SK-N-SH (cell line): ENCODE measurements at regions not wholly inside any gene's neighbourhood (a gene's known extent, or its start where the extent isn't known, plus 50 kb on each side); places are given as distances from the start of the nearest gene placed in this dataset.

Source experiments
- CTCF ChIA-PET: fragments of 300-600, 350-600 bp; formaldehyde crosslinking; extraction: SDS; loops from one replicate; lab custom pipeline; 2021; lab: Yijun Ruan, JAX
- POLR2A ChIA-PET: fragments of 350-600 bp; sonication (Branson Sonifier 250); formaldehyde crosslinking; extraction: SDS; loops from one replicate; lab custom pipeline; 2020; ENCODE audit warnings: antibody characterized with exemption, inconsistent platforms; lab: Yijun Ruan, JAX
- DNase-seq: peaks from one replicate; pipeline ENCODE4 v3.0.0; 2012
- H2AFZ ChIP-seq: fragments of 200-600 bp; sonication (generic); 2 replicates; pipeline ENCODE4 v1.8.1; 2016; ENCODE audit warnings: antibody characterized with exemption, mild to moderate bottlenecking, low read depth
- H3F3A ChIP-seq: fragments of 200-600 bp; sonication (generic); replicated peaks from 2 replicates; pipeline ENCODE3; 2016; ENCODE audit warnings: antibody characterized with exemption, mild to moderate bottlenecking; ENCODE audit not compliant: insufficient read depth
- H3K27ac ChIP-seq, 2 experiments: fragments of 200-500 bp in 1 of 2; fragments of 200-600 bp in 1 of 2; sonication (Bioruptor generic) in 1 of 2; sonication (generic), shearing (Covaris generic) in 1 of 2; 2 replicates each; pipeline versions ENCODE4 v1.5.1 to v1.6.1; 2014 to 2016; ENCODE audit warnings: low read depth in 2 of 2, inconsistent platforms in 1 of 2, low read length in 1 of 2, mild to moderate bottlenecking in 1 of 2, mixed read lengths in 1 of 2
- H3K27me3 ChIP-seq: fragments of 200-600 bp; sonication (generic), shearing (Covaris generic); 2 replicates; pipeline ENCODE4 v1.6.1; 2016; ENCODE audit warnings: mixed run types; ENCODE audit not compliant: insufficient read depth
- H3K36me3 ChIP-seq, 2 experiments: fragments of 200-500 bp in 1 of 2; fragments of 200-600 bp in 1 of 2; sonication (Bioruptor generic) in 1 of 2; sonication (generic) in 1 of 2; replicated peaks in 1 of 2; 2 replicates each; pipeline versions ENCODE3 to v1.5.1; 2014 to 2016; ENCODE audit warnings: low read length in 1 of 2, mild to moderate bottlenecking in 1 of 2; ENCODE audit not compliant: insufficient read depth in 2 of 2, control insufficient read depth in 1 of 2
- H3K4me1 ChIP-seq, 2 experiments: fragments of 200-500 bp in 1 of 2; fragments of 200-600 bp in 1 of 2; sonication (Bioruptor generic) in 1 of 2; sonication (generic), shearing (Covaris generic) in 1 of 2; 2 replicates each; pipeline versions ENCODE4 v1.5.1 to v1.6.1; 2014 to 2016; ENCODE audit warnings: low read depth in 1 of 2, low read length in 1 of 2, mixed run types in 1 of 2; ENCODE audit not compliant: insufficient read depth in 2 of 2, control insufficient read depth in 1 of 2
- H3K4me2 ChIP-seq: fragments of 200-600 bp; sonication (generic), shearing (Covaris generic); 2 replicates; pipeline ENCODE4 v1.6.1; 2017; ENCODE audit warnings: mixed run types
- H3K4me3 ChIP-seq, 2 experiments: fragments of 200-500 bp in 1 of 2; fragments of 200-600 bp in 1 of 2; sonication (Bioruptor generic) in 1 of 2; sonication (generic), shearing (Covaris generic) in 1 of 2; 2 replicates each; pipeline versions ENCODE4 v1.5.1 to v1.8.1; 2014 to 2016; ENCODE audit warnings: low read depth in 2 of 2, inconsistent platforms in 1 of 2, low read length in 1 of 2, mild to moderate bottlenecking in 1 of 2, mixed read lengths in 1 of 2, moderate library complexity in 1 of 2
- H3K79me2 ChIP-seq: fragments of 200-600 bp; sonication (generic); 2 replicates; pipeline ENCODE4 v1.8.1; 2017; ENCODE audit warnings: mild to moderate bottlenecking; ENCODE audit not compliant: insufficient read depth
- H3K9ac ChIP-seq: fragments of 200-600 bp; sonication (generic); 2 replicates; pipeline ENCODE4 v1.6.1; 2017; ENCODE audit warnings: mixed run types
- H3K9me2 ChIP-seq: fragments of 200-600 bp; sonication (generic); 2 replicates; pipeline ENCODE4 v1.6.1; 2017; ENCODE audit warnings: mixed run types
- H3K9me3 ChIP-seq: fragments of 200-600 bp; sonication (generic); 2 replicates; pipeline ENCODE4 v1.6.1; 2017; ENCODE audit warnings: mixed run types, mild to moderate bottlenecking, moderate library complexity
- H4K20me1 ChIP-seq: fragments of 200-600 bp; sonication (generic); 2 replicates; pipeline ENCODE4 v1.6.1; 2017; ENCODE audit warnings: mild to moderate bottlenecking, mixed run types; ENCODE audit not compliant: insufficient read depth
- CTCF ChIP-seq: fragments of 200-600 bp; sonication (generic); IDR thresholded peaks from 2 replicates; pipeline ENCODE4 v1.6.1; 2017; ENCODE audit warnings: antibody characterized with exemption, mild to moderate bottlenecking, moderate library complexity
- ELF1 ChIP-seq: IDR thresholded peaks from 2 replicates; pipeline ENCODE4 v1.4.0; 2012
- GATA2 ChIP-seq: sonication (generic); formaldehyde crosslinking; IDR thresholded peaks from 2 replicates; pipeline ENCODE4 v1.5.0; 2020; ENCODE audit warnings: mild to moderate bottlenecking, missing genetic modification reagents
- MXI1 ChIP-seq: IDR thresholded peaks from 2 replicates; pipeline ENCODE4 v1.6.1; 2012; ENCODE audit warnings: mild to moderate bottlenecking, low read depth, low read length, improper control_type of control experiment
- NFIC ChIP-seq: IDR thresholded peaks from 2 replicates; pipeline ENCODE4 v1.4.0; 2012; ENCODE audit warnings: borderline replicate concordance
- RCOR1 ChIP-seq: fragments of 150-350 bp; IDR thresholded peaks from 2 replicates; pipeline ENCODE4 v1.6.1; 2017; ENCODE audit warnings: antibody characterized with exemption, low read length
- SIN3A ChIP-seq: IDR thresholded peaks from 2 replicates; pipeline ENCODE4 v1.6.1; 2012; ENCODE audit warnings: low read depth, mild to moderate bottlenecking, low read length, moderate library complexity, borderline replicate concordance
- TAF1 ChIP-seq: IDR thresholded peaks from 2 replicates; pipeline ENCODE4 v1.6.1; 2012; ENCODE audit warnings: low read depth, mild to moderate bottlenecking, low read length, moderate library complexity, borderline replicate concordance
- YY1 ChIP-seq: IDR thresholded peaks from 2 replicates; pipeline ENCODE4 v1.4.0; 2012; ENCODE audit warnings: low read depth, mild to moderate bottlenecking
- WGBS: methylation state at CpG from one replicate; pipeline ENCODE4 v1.1.6; 2017; ENCODE audit warnings: low lambda C conversion rate; 5-methylcytosine and 5-hydroxymethylcytosine counted together
- TF ChIP-seq, protein P1 (sequence below): fragments of 150-350 bp; IDR thresholded peaks from 2 replicates; pipeline ENCODE4 v1.6.1; 2016; ENCODE audit warnings: mild to moderate bottlenecking, low read depth, low read length

DNA sequence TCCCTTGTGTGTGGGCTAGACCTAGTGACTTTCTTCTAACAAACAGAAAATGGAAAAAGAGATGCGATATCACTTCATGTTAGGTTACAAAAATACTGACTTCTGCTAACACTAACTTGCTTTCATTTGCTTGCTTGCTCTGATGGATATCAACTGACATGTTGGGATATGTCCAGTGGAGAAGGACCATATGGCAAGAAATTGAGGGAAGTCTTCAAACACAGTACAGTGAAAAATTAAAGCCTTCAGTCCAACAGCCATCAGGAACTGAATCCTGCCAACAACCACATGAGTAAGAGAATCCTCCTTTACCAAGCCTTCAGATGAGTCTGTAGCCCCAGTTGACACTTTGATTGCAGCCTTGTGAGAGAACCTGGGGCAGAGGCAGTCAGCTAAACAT, 143.9 kb downstream of the MAIP1 start (continued):
- TF ChIP-seq TAF1 (no peak), NFIC (no peak), GATA2 (CRISPR knock-in tag) (no peak)

- Histone ChIP-seq H3K79me2 (no peaks in the 10 kb centered on the region), H3K9me2 (no peaks in the 10 kb centered on the region), H3K9ac (no peak overlapping the region), H3F3A (no peaks in the 10 kb centered on the region), H2AFZ (no peak overlapping the region), H3K9me3 (no peaks in the 10 kb centered on the region), H3K27ac (no peak overlapping the region), H3K4me3 (no peak overlapping the region), H4K20me1 (no peaks in the 10 kb centered on the region), H3K4me2 (no peak overlapping the region), H3K27me3 (no peaks in the 10 kb centered on the region), H3K4me1 (no peaks in the 10 kb centered on the region), H3K36me3 (no peaks in the 10 kb centered on the region)
- TF ChIP-seq, protein P1, sequence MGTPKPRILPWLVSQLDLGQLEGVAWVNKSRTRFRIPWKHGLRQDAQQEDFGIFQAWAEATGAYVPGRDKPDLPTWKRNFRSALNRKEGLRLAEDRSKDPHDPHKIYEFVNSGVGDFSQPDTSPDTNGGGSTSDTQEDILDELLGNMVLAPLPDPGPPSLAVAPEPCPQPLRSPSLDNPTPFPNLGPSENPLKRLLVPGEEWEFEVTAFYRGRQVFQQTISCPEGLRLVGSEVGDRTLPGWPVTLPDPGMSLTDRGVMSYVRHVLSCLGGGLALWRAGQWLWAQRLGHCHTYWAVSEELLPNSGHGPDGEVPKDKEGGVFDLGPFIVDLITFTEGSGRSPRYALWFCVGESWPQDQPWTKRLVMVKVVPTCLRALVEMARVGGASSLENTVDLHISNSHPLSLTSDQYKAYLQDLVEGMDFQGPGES, result no peak
- TF ChIP-seq RCOR1 (no peak), ELF1 (no peak), YY1 (no peak), SIN3A (no peak)
- DNase-seq, result no peak
- ChIA-PET CTCF (no interaction called here), POLR2A (no interaction called here)
Observed at GRCh38 chr2:200100027-200100426, 144.6 kb downstream of the MAIP1 start.

- no peak overlapping the region for H3K9ac ChIP-seq
- no peaks in the 10 kb centered on the region for H3K27me3 ChIP-seq
- no peaks in the 10 kb centered on the region for H4K20me1 ChIP-seq
- no peak for DNase-seq
- H2AFZ ChIP-seq, result no peak overlapping the region
- WGBS, result 88% methylated on average over 4 of the region's 4 CpGs
- no peak overlapping the region for H3K4me3 ChIP-seq
- H3F3A ChIP-seq, result no peaks in the 10 kb centered on the region
- H3K4me2 ChIP-seq, result no peak overlapping the region
- no peaks in the 10 kb centered on the region for H3K9me2 ChIP-seq
- no peak for TF ChIP-seq ELF1
- H3K4me1 ChIP-seq, result no peaks in the 10 kb centered on the region
- ChIA-PET CTCF (interaction anchor here (1.0 to 1.3 kb wide), 2 partner anchors 9 to 369 kb away, joined by 3 read pairs; no protein-coding TSS in a partner anchor), POLR2A (no interaction called here)
- H3K27ac ChIP-seq, result no peak overlapping the region
- H3K36me3 ChIP-seq, result no peaks in the 10 kb centered on the region
- no peaks in the 10 kb centered on the region for H3K79me2 ChIP-seq
- no peaks in the 10 kb centered on the region for H3K9me3 ChIP-seq
Observed at GRCh38 chr2:200101922-200102321, 146.5 kb downstream of the MAIP1 start.

DNA sequence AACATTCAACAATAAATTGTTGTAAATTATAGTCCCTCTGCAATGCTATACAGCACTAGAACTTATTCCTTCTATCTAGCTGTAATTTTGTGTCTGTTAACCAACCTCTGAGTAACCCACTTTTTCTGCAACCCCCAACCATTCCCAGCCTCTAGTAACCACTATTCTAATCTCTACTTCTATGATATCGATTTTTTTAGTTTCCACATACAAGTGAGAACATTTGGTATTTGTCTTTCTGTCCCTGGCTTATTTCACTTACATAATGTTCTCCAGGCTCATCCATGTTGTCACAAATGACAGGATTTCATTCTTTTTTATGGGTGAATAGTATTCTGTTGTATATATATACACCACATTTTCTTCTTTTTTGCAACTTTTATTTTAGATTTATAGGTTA, 147.6 kb downstream of the MAIP1 start:
- CTCF ChIA-PET, result interaction anchor here (1.2 kb wide), 1 partner anchor 18 kb away, joined by 3 read pairs; no protein-coding TSS in a partner anchor
- no peak overlapping the region for H3K4me3 ChIP-seq
- POLR2A ChIA-PET, result no interaction called here
- H3K79me2 ChIP-seq, result no peaks in the 10 kb centered on the region
- H3K36me3 ChIP-seq, result no peaks in the 10 kb centered on the region
- no peaks in the 10 kb centered on the region for H3K4me1 ChIP-seq
- H4K20me1 ChIP-seq, result no peaks in the 10 kb centered on the region
- no peak overlapping the region for H3K4me2 ChIP-seq
- no peak overlapping the region for H3K27ac ChIP-seq
- H3K9ac ChIP-seq, result no peak overlapping the region
- no peak for DNase-seq
- TF ChIP-seq NFIC (no peak), MXI1 (no peak), CTCF (no peak), GATA2 (CRISPR knock-in tag) (no peak)
- TF ChIP-seq, all 33 proteins: peak for 0
- 17% methylated on average over 1 of the region's 1 CpG for WGBS
- H3F3A ChIP-seq, result no peaks in the 10 kb centered on the region
- no peaks in the 10 kb centered on the region for H3K9me3 ChIP-seq
- H3K9me2 ChIP-seq, result no peaks in the 10 kb centered on the region
- H2AFZ ChIP-seq, result no peak overlapping the region
- no peaks in the 10 kb centered on the region for H3K27me3 ChIP-seq
